Esophagus muscularis mucosa (tissue), 4 donors: ENCODE measurements at regions not wholly inside any gene's neighbourhood (a gene's known extent, or its start where the extent isn't known, plus 50 kb on each side); places are given as distances from the start of the nearest gene placed in this dataset.

ENCODE experiments used
- CTCF ChIP-seq, 3 experiments: fragments of 200-600 bp in 2 of 3; fragments of 450-650 bp in 1 of 3; sonication (generic) in 2 of 3; IDR thresholded peaks; one replicate each; pipeline ENCODE4 v1.5.1; 2017 to 2019; ENCODE audit warnings: antibody characterized with exemption in 3 of 3, mild to moderate bottlenecking in 2 of 3, moderate library complexity in 1 of 3
- EP300 ChIP-seq: sonication (generic); formaldehyde crosslinking; IDR thresholded peaks from one replicate; pipeline ENCODE4 v1.6.1; 2017; ENCODE audit warnings: antibody characterized with exemption
- POLR2A ChIP-seq: fragments of 450-650 bp; IDR thresholded peaks from one replicate; pipeline ENCODE4 v1.6.1; 2017; ENCODE audit warnings: antibody characterized with exemption, moderate library complexity, mild to moderate bottlenecking, low read depth

- TF ChIP-seq CTCF (IDR thresholded peaks at IDR 0.05) (no peak), POLR2A (no peak), EP300 (no peak)
These were observed 1020.4 kb upstream of the FBXO33 start for GRCh38 chr14:40452674-40453073.
